ENCODE measurements at regions not wholly inside any gene's neighbourhood (a gene's known extent, or its start where the extent isn't known, plus 50 kb on each side); places are given as distances from the start of the nearest gene placed in this dataset.

- TF ChIP-seq POLR2A (IDR thresholded peaks at IDR 0.05) (no peak), CTCF (IDR thresholded peaks at IDR 0.05) (no peak)
Measured at GRCh38 chr5:145489516-145489915, 345.6 kb downstream of the PRELID2 start.

Measured in esophagus squamous epithelium (tissue), 4 donors.